Astrocyte of the spinal cord (primary cell): ENCODE measurements at regions not wholly inside any gene's neighbourhood (a gene's known extent, or its start where the extent isn't known, plus 50 kb on each side); places are given as distances from the start of the nearest gene placed in this dataset.

ENCODE experiments used
- DNase-seq: peaks from one replicate; pipeline ENCODE4 v3.0.0; 2011; ENCODE audit warnings: low read depth, low spot score
- H3K4me3 ChIP-seq: 2 replicates; pipeline ENCODE4 v1.5.1; 2011; ENCODE audit warnings: low read depth, mild to moderate bottlenecking, low read length, moderate library complexity
- in situ Hi-C: cut with HindIII; loops from 2 replicates; pipeline ENCODE4 v1.10.0; 2017; ENCODE audit warnings: low sequenced_read_pairs
- TF ChIP-seq, protein P1 (sequence below): IDR thresholded peaks from 2 replicates; pipeline ENCODE4 v1.5.1; 2012; ENCODE audit warnings: low read depth, mild to moderate bottlenecking, low read length, inconsistent platforms

DNA sequence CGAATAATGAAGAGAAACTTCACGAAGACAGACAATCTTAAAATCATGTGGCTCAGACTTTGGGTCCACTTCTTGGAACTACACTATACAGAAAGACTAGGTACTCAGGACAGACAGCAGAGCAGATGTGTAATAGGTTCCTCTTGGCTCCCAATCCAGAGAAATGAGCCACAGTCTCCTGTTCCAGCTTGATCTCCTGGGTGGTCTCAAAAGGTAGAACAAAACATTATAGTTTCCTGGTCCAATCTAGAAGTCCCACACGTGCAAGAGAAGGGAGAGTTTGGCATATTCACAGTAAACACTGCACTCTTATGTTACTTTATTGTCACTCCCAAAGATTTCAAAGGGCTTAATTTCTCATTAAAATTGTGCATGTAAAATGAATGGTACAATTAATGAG is 134.5 kb upstream of the FIBIN start:
- in situ Hi-C loops, result no loop called here
- TF ChIP-seq, protein P1, sequence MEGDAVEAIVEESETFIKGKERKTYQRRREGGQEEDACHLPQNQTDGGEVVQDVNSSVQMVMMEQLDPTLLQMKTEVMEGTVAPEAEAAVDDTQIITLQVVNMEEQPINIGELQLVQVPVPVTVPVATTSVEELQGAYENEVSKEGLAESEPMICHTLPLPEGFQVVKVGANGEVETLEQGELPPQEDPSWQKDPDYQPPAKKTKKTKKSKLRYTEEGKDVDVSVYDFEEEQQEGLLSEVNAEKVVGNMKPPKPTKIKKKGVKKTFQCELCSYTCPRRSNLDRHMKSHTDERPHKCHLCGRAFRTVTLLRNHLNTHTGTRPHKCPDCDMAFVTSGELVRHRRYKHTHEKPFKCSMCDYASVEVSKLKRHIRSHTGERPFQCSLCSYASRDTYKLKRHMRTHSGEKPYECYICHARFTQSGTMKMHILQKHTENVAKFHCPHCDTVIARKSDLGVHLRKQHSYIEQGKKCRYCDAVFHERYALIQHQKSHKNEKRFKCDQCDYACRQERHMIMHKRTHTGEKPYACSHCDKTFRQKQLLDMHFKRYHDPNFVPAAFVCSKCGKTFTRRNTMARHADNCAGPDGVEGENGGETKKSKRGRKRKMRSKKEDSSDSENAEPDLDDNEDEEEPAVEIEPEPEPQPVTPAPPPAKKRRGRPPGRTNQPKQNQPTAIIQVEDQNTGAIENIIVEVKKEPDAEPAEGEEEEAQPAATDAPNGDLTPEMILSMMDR, result no peak
- DNase-seq, result no peak
- no peak overlapping the region for H3K4me3 ChIP-seq

GRCh38 chr11:26860091-26860780 is 133.7 kb upstream of the FIBIN start:
- no peak for DNase-seq
- H3K4me3 ChIP-seq, result no peak overlapping the region
- TF ChIP-seq, protein P1, result no peak
- in situ Hi-C loops, result no loop called here

DNA sequence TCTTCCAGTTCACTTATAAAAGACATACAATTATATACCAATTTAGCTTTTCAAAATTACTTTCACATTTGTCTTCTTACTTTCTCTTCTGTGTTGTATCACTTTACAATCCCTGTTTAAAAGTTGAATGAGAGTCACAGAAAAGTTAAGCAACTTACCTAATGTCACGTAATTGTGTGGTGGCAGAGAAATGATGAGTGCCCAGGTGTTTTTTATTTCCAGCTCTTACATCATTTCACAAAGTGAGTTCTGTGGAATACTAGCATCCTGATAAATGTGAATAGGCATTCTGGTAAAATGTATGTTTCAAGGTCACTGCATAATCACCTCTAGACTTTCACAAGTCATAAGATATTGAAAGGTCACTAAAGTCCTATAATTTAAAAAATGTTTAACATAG is 133.0 kb upstream of the FIBIN start:
- TF ChIP-seq, protein P1, result no peak
- in situ Hi-C loops, result no loop called here
- DNase-seq, result no peak
- H3K4me3 ChIP-seq, result no peak overlapping the region

GRCh38 chr11:26862801-26863200 is 131.1 kb upstream of the FIBIN start:
- in situ Hi-C loops, result no loop called here
- DNase-seq, result no peak
- H3K4me3 ChIP-seq, result no peak overlapping the region
- TF ChIP-seq, protein P1, result no peak

DNA sequence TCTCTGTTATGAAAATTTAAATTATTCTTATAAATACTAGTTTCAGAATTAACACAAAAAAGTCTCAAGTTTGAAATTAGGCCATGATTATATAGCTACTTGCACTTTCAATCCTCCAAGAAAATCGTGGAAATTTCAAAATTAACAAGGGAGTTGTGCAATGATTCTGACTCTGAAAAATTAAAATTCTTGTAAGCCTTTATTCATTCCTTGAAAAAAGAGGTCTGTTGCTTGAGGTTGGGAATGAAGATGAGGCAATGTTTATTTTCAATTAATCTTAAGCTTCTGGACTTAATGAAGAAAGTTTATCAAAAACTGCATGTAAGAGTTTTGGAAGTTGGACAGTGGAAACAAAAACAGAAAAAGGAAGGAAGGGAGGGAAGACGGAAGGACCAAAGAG is 128.2 kb upstream of the FIBIN start:
- TF ChIP-seq, protein P1, result no peak
- no peak overlapping the region for H3K4me3 ChIP-seq
- in situ Hi-C loops, result no loop called here
- no peak for DNase-seq

DNA sequence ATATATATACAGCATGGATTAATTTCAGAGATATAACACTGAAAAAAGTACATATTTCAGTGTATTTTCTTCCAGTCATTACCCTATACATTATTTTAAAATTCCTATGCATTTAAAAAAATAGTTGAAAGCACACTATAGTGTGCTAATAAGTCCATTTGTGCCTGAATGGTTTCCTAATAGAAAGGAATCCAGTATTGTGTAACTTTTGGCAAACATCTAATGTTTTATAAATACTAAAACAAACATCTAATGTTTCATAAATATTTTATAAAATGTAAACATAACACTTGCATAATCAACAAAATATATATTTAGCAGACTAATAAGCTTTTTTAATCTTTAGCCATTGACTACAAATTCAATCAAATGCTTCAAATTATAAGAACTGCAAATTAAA is 126.6 kb upstream of the FIBIN start:
- TF ChIP-seq, protein P1, result no peak

More for the DNA sequence above, 126.6 kb upstream of the FIBIN start:
- in situ Hi-C loops, result no loop called here
- no peak overlapping the region for H3K4me3 ChIP-seq
- DNase-seq, result no peak
